HG03064 (cell line): ENCODE measurements at regions not wholly inside any gene's neighbourhood (a gene's known extent, or its start where the extent isn't known, plus 50 kb on each side); places are given as distances from the start of the nearest gene placed in this dataset.
"Not testable (repeated sequence)": the region's sequence is repeated elsewhere in the genome, so short reads cannot be mapped to it uniquely, and the experiment has no call there.

Experiments
- ATAC-seq: cut with Tn5 transposase; IDR thresholded peaks from one replicate; pipeline ENCODE4 v1.9.1; 2021; ENCODE audit warnings: low read depth; ENCODE audit not compliant: unreplicated experiment

DNA sequence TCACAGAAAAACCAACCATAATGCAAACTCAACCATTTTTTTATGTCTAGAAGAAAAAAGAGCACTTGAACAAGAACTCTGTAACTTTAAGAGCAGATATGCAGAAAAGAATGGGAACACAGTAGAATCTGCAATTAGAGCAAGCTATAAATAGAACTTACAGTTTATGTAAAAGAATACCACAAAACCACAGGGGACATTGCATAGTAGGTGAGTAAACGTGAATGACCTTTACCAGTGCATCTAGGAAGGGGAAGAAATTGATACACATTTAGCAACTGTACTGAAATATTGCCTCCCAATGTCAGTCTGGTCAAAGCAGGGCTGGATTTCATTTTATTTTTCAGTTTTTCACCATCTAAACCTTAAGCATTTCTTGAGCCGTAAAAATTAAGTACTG is 242.2 kb upstream of the EDNRB start:
- ATAC-seq: no peak

DNA sequence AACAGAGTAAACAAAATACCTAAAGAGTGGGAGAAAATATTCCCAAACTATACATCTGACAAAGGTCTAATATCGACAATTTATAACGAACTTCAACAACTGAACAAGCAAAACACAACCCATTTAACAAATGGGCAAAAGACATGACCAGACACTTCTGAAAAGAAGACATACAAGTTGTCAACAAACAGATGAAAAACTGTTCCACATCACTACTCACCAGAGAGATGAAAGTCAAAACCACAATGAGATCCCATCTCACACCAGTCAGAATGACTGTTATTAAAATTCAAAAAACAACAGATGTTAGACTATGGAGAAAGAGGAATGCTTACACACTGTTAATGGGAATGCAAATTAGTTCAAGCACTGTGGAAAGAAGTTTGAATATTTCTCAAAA is 233.8 kb upstream of the EDNRB start:
- ATAC-seq: no peak

DNA sequence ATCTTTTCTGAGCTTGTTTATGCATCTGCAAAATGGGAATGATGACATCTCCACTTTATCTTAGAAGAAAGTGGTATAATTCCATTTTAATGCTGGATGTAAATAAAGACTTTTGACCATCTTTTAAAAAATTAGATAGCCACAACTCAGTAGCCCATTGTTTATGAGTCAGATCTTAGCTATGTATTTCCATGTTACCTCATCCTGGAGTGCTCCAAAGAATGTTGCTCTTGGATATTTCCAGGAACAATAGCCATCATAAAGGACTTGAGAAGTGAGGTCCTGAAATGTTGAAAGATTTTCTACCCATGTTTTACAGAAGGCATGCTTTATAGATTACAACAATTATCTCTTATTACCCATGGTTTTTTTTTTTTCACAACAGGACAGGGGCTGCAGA is 229.3 kb upstream of the EDNRB start:
- no peak for ATAC-seq

DNA sequence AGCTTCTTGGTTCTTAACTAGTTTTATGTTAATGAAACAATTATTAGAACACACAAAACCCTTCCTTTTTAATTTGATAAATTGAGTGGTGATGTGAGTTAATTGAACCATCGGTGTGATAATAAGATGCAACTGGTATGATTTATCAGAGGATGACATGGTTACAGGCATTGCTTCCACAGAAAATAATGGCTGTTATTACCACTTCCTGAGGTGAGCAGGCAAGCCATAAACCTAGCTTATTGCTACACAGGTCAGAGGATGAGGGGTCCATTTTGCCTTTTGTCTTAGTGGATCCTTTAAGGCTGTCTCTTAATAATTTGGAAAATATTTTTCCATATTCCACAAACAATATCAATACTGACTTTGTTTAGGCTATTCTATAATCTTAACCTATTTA is 226.6 kb upstream of the EDNRB start:
- ATAC-seq: no peak

- no peak for ATAC-seq
Measured at GRCh38 chr13:78139765-78140164, 221.1 kb upstream of the EDNRB start.

DNA sequence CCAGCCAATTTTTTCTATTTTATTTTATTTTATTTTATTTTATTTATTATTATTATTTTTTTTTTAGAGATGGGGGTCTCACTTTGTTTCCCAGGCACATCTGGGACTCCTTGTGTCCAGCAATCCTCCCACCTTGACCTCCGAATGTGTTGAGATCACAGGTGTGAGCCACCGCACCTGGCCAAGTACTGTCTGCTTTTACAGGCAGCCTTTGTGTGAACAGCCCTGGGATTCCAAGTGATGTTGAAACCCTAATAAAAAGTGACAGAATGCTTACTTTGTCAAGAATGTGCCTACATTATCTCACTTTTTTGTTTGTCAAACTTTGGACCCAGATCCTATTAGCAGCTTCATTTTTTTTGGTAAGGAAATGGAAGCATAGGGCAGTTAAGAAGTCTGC is 220.1 kb upstream of the EDNRB start:
- no peak for ATAC-seq

DNA sequence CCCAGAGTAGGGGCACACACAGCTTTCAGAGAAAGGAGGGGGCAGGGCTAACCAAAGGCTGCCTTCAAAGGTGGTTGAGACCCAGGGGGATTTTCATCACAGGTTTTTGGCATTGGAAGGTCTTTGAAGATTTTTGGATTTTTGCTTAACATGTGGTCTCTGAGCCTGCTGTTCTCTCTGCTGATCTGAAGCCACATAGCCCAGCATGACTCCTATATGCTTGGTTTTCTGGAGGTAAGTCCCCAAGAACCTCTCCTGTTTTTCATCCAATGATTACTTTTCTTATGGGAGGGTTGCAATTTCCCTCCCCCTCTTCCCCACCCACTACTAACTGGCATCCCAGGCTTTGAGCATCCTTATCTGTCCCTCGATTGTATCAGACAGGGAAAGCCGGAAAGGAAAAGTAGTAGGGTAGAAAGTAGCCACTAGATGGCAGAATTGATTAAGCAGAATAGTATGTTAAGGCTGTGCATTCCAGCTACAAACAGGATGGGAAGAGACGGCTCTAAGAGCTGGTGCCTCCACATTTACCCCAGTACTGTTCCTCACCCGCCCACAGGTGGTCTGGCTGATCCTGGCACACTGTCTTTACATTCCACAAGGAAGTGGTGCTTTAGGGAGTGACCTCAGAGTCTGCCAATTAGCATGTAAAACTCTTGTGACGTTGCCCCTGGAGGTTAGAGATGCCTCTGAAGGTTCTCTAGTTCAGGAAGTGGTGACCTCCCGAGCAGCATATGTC is 218.9 kb upstream of the EDNRB start:
- ATAC-seq: peak; percentile 84

GRCh38 chr13:78136966-78137365 is 218.3 kb upstream of the EDNRB start:
- no peak for ATAC-seq

- no peak for ATAC-seq
Measured at GRCh38 chr13:78133511-78133910, 214.9 kb upstream of the EDNRB start.

DNA sequence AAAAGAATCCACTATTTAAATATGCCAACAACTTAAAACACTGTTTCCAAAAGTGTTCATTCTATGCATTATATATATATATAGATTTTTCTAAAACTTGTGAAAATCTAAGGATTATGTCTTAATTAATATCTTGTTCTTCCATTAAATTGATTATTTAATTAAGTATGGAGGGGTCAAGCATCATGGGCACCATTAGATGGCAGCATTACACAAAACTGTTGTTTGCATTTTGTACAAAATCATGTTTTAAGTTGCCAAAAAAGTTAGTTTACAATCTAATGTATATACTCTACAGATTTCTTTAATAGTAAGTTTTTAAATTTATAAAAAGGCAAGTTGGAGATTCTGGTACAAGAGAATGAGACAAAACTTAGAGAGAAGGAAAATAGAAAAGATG is 213.2 kb upstream of the EDNRB start:
- ATAC-seq: no peak

DNA sequence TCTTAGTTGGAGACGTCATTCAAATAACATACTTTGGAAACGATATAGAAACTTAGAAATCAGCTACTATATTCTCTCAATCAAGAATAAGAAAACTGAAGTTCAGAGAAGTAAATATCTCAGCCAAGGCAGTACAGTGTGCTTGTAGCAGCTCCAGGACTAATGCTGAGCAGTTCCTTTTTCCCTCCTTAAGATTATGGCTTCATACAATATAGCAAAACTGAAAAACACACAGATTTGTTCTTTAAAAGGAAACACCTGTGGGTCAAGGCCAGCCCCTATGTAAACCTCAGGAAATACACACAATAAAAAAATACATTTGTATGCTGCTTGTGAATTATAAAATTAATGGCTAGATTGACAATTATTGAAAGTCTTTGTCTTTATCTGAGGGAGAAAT is 212.7 kb upstream of the EDNRB start:
- ATAC-seq: no peak

- ATAC-seq: no peak
Measured at GRCh38 chr13:78129823-78130222, 211.2 kb upstream of the EDNRB start.

- no peak for ATAC-seq
Measured at GRCh38 chr13:78129359-78129758, 210.7 kb upstream of the EDNRB start.

DNA sequence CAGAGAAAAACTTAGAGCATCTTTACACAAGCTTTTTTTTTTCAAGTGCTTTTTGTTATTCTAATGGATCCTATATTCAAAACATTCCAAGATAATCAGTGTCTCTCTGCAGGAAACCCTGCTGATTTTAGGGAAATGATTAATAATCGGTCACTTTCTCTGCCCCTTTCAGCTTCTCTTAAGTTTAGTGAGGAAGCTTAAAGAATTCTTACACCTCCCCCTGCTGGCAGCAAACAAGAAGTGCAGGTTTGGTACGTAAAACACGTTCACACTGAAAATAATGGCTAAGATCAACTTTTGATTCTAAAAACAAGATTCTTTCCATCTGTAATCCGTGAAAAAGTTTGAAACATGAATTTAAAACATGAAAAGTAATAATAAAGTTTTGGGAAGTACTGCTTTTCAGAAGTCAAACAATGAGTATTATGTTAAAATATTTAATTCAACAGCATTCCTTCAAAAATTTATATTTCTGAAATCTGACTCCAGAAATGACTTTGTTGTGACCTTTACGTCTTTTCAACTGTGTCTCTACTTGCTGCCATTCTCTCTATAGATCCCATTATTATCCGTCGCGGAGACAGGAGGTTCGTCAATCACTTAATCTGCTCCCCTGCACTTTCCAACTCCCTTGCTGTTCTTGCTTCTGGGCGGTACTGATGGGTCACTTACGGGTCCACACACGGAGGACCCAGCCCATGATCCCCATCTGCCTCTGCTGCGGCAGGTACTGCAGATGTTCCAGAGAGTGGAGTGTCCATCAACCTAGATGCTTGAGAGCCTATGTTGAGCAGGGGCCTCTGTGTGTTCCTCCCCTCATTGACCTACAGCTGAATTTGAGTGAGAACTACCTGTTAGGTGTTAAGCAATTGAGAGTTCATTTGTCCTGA is 203.1 kb upstream of the EDNRB start:
- no peak for ATAC-seq

DNA sequence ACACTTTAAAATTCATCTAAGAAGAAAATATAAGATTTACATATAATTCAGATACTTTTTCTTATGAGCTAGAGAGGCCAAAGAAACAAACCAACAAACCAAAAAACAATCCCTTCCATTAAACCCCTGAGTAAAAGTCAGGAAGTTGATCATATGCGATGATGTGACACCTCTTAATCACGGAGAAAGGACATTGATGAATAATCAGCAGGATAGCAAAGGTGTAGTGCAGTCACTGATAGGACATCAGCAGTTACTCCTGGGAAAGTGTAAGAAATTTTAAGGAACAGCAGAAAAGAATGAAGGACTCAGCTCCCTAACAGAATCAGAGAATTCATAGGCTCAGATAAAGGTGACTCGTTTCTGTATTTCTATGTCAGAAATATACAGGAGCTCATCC is 202.4 kb upstream of the EDNRB start:
- ATAC-seq: no peak

GRCh38 chr13:78120144-78120543 is 201.5 kb upstream of the EDNRB start:
- ATAC-seq: not testable (repeated sequence)

DNA sequence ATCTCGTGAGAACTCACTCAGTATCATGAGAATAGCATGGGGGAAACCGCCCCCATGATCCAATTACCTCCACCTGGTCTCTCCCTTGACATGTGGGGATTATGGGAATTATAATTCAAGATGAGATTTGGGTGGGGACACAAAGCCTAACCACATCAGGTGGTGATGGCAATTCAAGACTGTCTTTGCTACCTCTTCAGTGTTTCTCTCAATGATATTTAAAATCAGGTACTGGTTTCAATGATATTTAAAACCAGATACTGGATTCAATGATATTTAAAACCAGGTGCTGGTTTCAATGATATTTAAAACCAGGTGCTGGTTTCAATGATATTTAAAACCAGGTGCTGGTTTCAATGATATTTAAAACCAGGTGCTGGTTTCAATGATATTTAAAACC is 198.4 kb upstream of the EDNRB start:
- ATAC-seq: not testable (repeated sequence)

- no peak for ATAC-seq
Measured at GRCh38 chr13:78105656-78106055, 187.0 kb upstream of the EDNRB start.

GRCh38 chr13:78103936-78104335 is 185.3 kb upstream of the EDNRB start:
- no peak for ATAC-seq

GRCh38 chr13:78102741-78103140 is 184.1 kb upstream of the EDNRB start:
- ATAC-seq: no peak

DNA sequence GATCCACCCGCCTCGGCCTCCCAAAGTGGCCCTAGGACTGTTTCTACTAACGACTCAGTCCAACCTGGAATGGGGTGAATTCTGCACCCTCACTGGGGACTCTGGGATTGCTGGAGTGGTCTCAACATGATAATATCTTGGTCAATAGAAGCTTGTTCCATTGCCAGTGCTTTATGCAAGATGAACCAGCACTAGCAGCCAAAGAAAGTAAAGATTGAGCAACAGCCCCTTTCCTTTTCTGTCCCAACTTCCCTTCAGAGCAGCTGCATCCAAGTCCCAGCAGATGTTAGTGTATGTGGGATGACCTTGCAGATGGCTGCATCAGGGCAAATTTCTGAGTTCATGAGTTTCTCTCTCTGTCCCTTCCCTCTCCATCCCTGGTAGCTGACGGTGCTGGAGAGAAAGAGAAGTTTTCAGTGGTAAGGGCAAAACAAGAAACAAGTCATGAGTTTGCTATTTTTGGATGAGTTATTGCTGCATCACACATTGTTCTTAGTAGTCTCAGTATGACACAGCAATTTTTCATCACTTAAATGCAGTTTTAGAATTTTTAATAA is 183.6 kb upstream of the EDNRB start:
- ATAC-seq: no peak

- ATAC-seq: no peak
Measured at GRCh38 chr13:78100486-78100885, 181.9 kb upstream of the EDNRB start.
